ENCODE measurements at regions not wholly inside any gene's neighbourhood (a gene's known extent, or its start where the extent isn't known, plus 50 kb on each side); places are given as distances from the start of the nearest gene placed in this dataset.

DNA sequence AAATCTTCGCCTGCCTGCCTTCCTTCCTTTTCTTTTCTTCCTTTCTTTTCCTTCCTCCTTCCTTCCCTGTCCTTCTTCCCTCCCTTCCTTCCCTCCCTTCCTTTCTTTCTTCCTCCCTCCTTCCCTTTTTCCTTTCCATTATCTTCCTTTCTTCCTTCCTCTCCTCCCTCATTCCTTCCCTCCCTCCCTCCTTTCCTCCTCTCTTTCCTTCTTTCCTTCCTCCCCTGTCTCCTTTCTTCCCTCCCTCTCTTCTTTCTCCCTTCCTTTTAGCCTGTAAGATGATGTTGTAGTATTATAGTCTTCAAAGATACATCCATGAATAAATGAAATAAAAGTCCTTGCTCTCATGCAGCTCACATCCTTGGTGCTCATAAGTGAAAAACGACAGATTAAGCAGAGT, 539.3 kb downstream of the RBFOX1 start:
- TF ChIP-seq, protein P1, sequence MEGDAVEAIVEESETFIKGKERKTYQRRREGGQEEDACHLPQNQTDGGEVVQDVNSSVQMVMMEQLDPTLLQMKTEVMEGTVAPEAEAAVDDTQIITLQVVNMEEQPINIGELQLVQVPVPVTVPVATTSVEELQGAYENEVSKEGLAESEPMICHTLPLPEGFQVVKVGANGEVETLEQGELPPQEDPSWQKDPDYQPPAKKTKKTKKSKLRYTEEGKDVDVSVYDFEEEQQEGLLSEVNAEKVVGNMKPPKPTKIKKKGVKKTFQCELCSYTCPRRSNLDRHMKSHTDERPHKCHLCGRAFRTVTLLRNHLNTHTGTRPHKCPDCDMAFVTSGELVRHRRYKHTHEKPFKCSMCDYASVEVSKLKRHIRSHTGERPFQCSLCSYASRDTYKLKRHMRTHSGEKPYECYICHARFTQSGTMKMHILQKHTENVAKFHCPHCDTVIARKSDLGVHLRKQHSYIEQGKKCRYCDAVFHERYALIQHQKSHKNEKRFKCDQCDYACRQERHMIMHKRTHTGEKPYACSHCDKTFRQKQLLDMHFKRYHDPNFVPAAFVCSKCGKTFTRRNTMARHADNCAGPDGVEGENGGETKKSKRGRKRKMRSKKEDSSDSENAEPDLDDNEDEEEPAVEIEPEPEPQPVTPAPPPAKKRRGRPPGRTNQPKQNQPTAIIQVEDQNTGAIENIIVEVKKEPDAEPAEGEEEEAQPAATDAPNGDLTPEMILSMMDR (IDR thresholded peaks at IDR 0.05), result no peak
- no peak for TF ChIP-seq POLR2A (IDR thresholded peaks at IDR 0.05)

Data from ovary (tissue), 3 donors.